ENCODE measurements at regions not wholly inside any gene's neighbourhood (a gene's known extent, or its start where the extent isn't known, plus 50 kb on each side); places are given as distances from the start of the nearest gene placed in this dataset.

- Histone ChIP-seq H3K14ac (ENCODE audit: insufficient read depth, low read length) (no peak overlapping the region), H3K79me1 (ENCODE audit: insufficient read depth, low read depth, low read length, poor library complexity, severe bottlenecking) (no peaks in the 10 kb centered on the region), H4K20me1 (ENCODE audit: control insufficient read depth, insufficient read depth, insufficient read length) (no peaks in the 10 kb centered on the region), H3K18ac (ENCODE audit: insufficient read length, low read depth, low read length) (no peak overlapping the region), H4K91ac (ENCODE audit: insufficient read length, low read depth, low read length) (no peak overlapping the region), H3K79me2 (ENCODE audit: insufficient read depth, low read length) (no peaks in the 10 kb centered on the region), H2BK5ac (ENCODE audit: insufficient read length, low read length) (no peak overlapping the region), H3K23me2 (ENCODE audit: insufficient read length, low read depth, low read length, poor library complexity, severe bottlenecking) (no peaks in the 10 kb centered on the region), H2AFZ (ENCODE audit: low read length) (no peak overlapping the region), H2BK12ac (ENCODE audit: insufficient read length, low read depth, low read length) (no peak overlapping the region), H2AK5ac (ENCODE audit: insufficient read length, low read length) (no peak overlapping the region), H4K8ac (replicated peaks; ENCODE audit: insufficient read length, low read depth, low read length) (no peak overlapping the region), H3K9me3 (ENCODE audit: control insufficient read depth, low read depth, low read length) (no peaks in the 10 kb centered on the region), H2BK20ac (ENCODE audit: low read depth, low read length, poor library complexity, severe bottlenecking) (no peak overlapping the region), H3K4ac (ENCODE audit: low read depth, low read length) (no peak overlapping the region), H3K27ac (ENCODE audit: insufficient read length, low read depth, low read length) (no peak overlapping the region), H3K4me1 (ENCODE audit: insufficient read depth, low read length) (no peaks in the 10 kb centered on the region), H3K9ac (ENCODE audit: extremely low read depth, insufficient read length, low read length) (no peak overlapping the region), H3K27me3 (ENCODE audit: insufficient read depth, low read length) (no peaks in the 10 kb centered on the region), H3K23ac (ENCODE audit: insufficient read length, low read depth, low read length) (no peak overlapping the region), H2BK15ac (ENCODE audit: low read depth, low read length) (no peak overlapping the region), H4K5ac (ENCODE audit: insufficient read length, low read depth, low read length) (no peak overlapping the region), H3K4me2 (ENCODE audit: insufficient read depth, insufficient read length, low read length) (no peak overlapping the region), H2BK120ac (ENCODE audit: low read depth, low read length, poor library complexity, severe bottlenecking) (no peak overlapping the region), H3T11ph (ENCODE audit: low read length) (no peak overlapping the region), H3K56ac (ENCODE audit: insufficient read length, low read depth, low read length) (no peak overlapping the region)
- DNase-seq = no peak
- peaks cover 7% of the 10 kb centered on the region in 2 experiments for H3K4me1 Mint-ChIP-seq
- no peak overlapping the region for H3K27ac Mint-ChIP-seq
- peaks cover 5 to 9% of the 10 kb centered on the region in 2 experiments; a peak in 4 of 5 replicates for H3K9me3 Mint-ChIP-seq
- no peak overlapping the region for H3K4me3 Mint-ChIP-seq
- H3K27me3 Mint-ChIP-seq (ENCODE audit: low read depth) = peaks cover 3% of the 10 kb centered on the region
- no CpG with 5 or more reads among the region's 2 CpGs for WGBS (ENCODE audit: extremely low coverage, insufficient read length, low lambda C conversion rate)
- H3K36me3 Mint-ChIP-seq (ENCODE audit: insufficient read depth in 1 of 3, low read depth in 3 of 3) = peaks cover 0 to 7% (median 0%) of the 10 kb centered on the region in 3 experiments; a peak in 2 of 7 replicates
- TF ChIP-seq CTCF (conservative IDR thresholded peaks at IDR 0.05) = no peak
These were observed 66.7 kb upstream of the RMDN2 start for GRCh38 chr2:37858400-37858711.
